ENCODE measurements at regions not wholly inside any gene's neighbourhood (a gene's known extent, or its start where the extent isn't known, plus 50 kb on each side); places are given as distances from the start of the nearest gene placed in this dataset.

- H3K4me3 Mint-ChIP-seq, result no peak overlapping the region
- no peak overlapping the region for H3K27ac Mint-ChIP-seq (ENCODE audit: low read depth)
- no peak for DNase-seq (ENCODE audit: low spot score in 2 of 2)
- H3K9me3 Mint-ChIP-seq, result no peaks in the 10 kb centered on the region
- peaks cover 3% of the 10 kb centered on the region for H3K36me3 Mint-ChIP-seq (ENCODE audit: insufficient read depth)
- H3K4me1 Mint-ChIP-seq, result no peaks in the 10 kb centered on the region
- H3K27me3 Mint-ChIP-seq, result peaks cover 17% of the 10 kb centered on the region
- no peak for ATAC-seq (replicated peaks; ENCODE audit: extremely low read depth, poor library complexity, severe bottlenecking)
These were observed 373.0 kb upstream of the PROK2 start for GRCh38 chr3:72157748-72158638.

DNA sequence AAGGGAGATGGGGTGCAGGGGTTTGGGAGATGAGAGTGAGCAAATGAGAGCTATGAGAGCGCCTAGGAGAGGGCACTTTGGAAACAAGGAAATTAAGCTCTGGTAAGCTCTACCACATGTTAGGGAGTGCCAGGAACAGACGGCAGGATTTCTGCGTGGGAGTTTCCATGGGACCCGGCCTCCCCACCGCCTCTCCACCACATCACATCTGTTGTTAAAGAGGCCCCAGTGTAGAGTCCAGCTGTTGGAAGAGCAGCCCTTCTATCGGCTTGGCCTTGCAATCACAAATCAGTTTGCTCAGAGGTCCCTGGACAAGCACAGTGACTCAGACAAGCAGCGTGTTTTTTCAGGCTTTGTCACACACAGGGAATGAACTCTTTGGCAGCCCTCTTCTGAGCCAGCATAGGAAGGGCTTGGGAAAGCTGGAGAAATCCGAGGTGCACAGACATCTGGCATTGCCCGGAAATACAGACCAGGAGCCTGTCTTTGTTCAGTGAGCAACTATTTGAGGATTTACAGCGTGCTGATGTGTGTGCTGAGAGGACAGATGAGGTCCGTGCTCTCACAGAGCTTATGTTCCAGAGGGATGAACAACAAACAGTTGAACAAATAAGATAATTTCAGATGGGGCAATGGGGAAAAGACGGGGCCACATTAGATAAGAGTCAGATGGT, 370.6 kb upstream of the PROK2 start:
- Mint-ChIP-seq H3K9me3 (no peaks in the 10 kb centered on the region), H3K27ac (ENCODE audit: low read depth) (no peak overlapping the region), H3K4me1 (no peaks in the 10 kb centered on the region), H3K36me3 (ENCODE audit: insufficient read depth) (peaks cover under 1% of the 10 kb centered on the region), H3K27me3 (no peaks in the 10 kb centered on the region), H3K4me3 (no peak overlapping the region)
- DNase-seq (ENCODE audit: low spot score in 2 of 2), result no peak
- ATAC-seq (replicated peaks; ENCODE audit: extremely low read depth, poor library complexity, severe bottlenecking), result no peak

- Mint-ChIP-seq H3K27me3 (no peaks in the 10 kb centered on the region), H3K36me3 (ENCODE audit: insufficient read depth) (no peaks in the 10 kb centered on the region), H3K4me1 (no peaks in the 10 kb centered on the region), H3K4me3 (no peak overlapping the region), H3K27ac (ENCODE audit: low read depth) (no peak overlapping the region), H3K9me3 (no peaks in the 10 kb centered on the region)
- DNase-seq (ENCODE audit: low spot score in 2 of 2) (no peak), ATAC-seq (replicated peaks; ENCODE audit: extremely low read depth, poor library complexity, severe bottlenecking) (no peak)
These were observed 369.7 kb upstream of the PROK2 start for GRCh38 chr3:72154391-72155335.

DNA sequence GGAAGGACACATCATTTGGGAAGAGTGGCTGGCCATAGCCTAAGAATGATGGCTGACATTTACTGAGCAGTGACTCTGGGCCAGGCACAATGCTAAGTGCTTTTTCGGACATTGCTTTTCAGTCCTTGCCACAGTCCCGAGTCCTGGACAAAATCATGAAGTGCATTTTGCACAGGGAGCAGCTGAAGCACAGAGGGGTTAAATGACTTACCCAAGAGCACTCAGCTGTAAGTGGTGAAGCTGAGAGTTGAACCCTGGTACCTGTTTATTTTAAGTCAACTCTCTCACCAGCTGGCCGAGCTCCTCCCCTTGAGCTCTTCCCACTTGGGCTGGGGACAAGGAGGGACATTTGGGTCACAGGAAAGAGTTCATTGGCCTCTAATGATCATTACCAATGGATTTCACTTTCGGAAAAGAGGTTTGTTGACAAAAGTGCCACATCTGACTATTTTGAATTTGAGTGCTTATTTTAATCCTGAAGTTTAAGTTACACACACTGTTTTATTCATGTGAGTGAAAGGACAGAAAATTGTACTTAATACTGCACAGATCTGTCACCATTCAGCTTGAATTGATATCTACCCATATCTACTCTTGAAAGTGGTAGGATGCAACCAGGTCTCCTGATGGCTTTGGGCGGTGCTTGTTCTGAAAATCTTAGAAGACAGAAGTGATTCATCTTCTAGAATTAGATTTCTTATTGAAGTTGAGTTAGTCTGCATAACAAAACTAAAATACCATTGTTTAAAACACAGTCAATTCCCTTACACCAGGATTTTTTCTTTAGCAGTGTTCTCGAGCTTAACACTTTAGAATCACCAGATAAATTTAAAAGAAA, 368.7 kb upstream of the PROK2 start:
- Mint-ChIP-seq H3K4me3 (no peak overlapping the region), H3K4me1 (no peaks in the 10 kb centered on the region), H3K9me3 (no peaks in the 10 kb centered on the region), H3K36me3 (ENCODE audit: insufficient read depth) (no peaks in the 10 kb centered on the region), H3K27me3 (no peaks in the 10 kb centered on the region), H3K27ac (ENCODE audit: low read depth) (no peak overlapping the region)
- no peak for DNase-seq (ENCODE audit: low spot score in 2 of 2)
- no peak for ATAC-seq (replicated peaks; ENCODE audit: extremely low read depth, poor library complexity, severe bottlenecking)

GRCh38 chr3:72152551-72153476, 367.9 kb upstream of the PROK2 start:
- Mint-ChIP-seq H3K36me3 (ENCODE audit: insufficient read depth) (no peaks in the 10 kb centered on the region), H3K4me3 (no peak overlapping the region), H3K27ac (ENCODE audit: low read depth) (no peak overlapping the region), H3K9me3 (no peaks in the 10 kb centered on the region), H3K4me1 (no peaks in the 10 kb centered on the region), H3K27me3 (no peaks in the 10 kb centered on the region)
- DNase-seq (ENCODE audit: low spot score in 2 of 2), result no peak
- ATAC-seq (replicated peaks; ENCODE audit: extremely low read depth, poor library complexity, severe bottlenecking), result no peak

DNA sequence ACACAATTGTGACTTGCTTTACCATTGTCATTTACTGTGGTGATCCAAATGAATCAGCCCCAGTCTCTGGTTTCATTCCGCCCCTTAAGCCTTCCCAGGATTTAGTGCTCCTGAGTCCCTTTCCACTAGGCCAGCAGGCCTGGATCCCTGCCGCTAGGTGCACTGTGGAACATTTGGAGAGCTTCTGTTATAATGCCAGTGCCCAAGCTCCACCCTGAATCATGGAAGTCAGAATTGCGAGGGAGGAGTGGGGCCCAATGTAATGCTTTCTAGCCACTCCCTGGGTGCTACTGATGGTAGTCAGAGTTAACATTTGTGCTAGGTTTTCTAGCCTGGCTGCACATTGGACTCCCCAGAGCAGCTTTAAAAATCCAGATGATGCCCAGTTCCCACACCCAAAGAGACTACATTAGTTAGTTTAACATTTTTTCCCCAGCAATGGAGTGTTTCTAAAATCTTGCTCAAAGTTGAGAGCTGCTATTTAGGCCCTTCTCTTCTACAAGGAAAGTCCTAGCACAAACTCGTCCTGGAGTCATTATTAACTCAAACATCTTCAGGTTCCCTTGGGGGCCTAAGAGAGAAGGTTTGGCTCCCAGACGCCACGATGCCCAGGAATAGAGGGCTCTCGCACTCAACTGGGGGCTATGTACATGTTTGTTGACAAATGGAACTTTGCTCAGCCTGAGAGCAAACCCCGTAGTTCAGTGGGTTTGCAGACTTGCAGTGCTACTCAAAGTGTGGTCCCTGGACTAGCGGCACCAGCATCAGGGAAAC, 366.7 kb upstream of the PROK2 start:
- no peaks in the 10 kb centered on the region for H3K36me3 Mint-ChIP-seq (ENCODE audit: insufficient read depth)
- H3K27ac Mint-ChIP-seq (ENCODE audit: low read depth), result no peak overlapping the region
- DNase-seq (ENCODE audit: low spot score in 2 of 2), result no peak
- H3K9me3 Mint-ChIP-seq, result no peaks in the 10 kb centered on the region
- no peak for ATAC-seq (replicated peaks; ENCODE audit: extremely low read depth, poor library complexity, severe bottlenecking)
- H3K4me3 Mint-ChIP-seq, result no peak overlapping the region
- no peaks in the 10 kb centered on the region for H3K4me1 Mint-ChIP-seq
- peaks cover under 1% of the 10 kb centered on the region for H3K27me3 Mint-ChIP-seq

- peaks cover 8% of the 10 kb centered on the region for H3K27me3 Mint-ChIP-seq
- H3K4me1 Mint-ChIP-seq, result no peaks in the 10 kb centered on the region
- no peak overlapping the region for H3K4me3 Mint-ChIP-seq
- DNase-seq (ENCODE audit: low spot score in 2 of 2), result no peak
- H3K27ac Mint-ChIP-seq (ENCODE audit: low read depth), result no peak overlapping the region
- no peaks in the 10 kb centered on the region for H3K36me3 Mint-ChIP-seq (ENCODE audit: insufficient read depth)
- H3K9me3 Mint-ChIP-seq, result no peaks in the 10 kb centered on the region
- no peak for ATAC-seq (replicated peaks; ENCODE audit: extremely low read depth, poor library complexity, severe bottlenecking)
These were observed 365.9 kb upstream of the PROK2 start for GRCh38 chr3:72150634-72151412.

DNA sequence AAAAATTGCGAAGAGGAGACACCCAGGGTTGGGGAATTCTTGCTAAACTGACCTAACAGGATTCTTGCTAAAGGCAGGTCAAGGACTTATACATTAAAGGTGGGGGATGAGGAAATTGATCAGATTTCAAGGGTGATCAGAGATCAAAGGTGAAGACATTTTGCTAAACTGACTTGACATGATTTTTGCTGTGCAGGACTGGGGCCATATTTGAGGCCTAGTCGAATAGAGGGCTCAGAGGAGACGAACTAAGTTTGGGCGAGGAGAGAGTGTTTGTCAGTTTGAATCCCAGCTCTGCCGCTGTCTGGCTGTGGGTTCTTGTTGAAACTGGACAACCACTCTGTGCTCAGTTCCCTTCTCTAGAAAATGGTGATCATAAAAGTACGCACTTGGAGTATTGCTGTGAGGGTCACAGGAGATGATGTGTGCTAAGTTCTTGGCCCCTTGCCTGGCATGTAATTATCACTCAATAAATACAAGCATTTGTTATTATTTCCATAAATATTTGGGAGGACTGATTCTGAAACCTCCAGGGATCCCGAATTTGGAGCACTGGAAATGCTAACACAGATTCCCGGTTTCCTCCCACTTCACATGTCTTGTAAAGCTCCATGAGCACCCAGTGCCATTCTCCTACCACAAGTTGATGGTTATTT, 364.8 kb upstream of the PROK2 start:
- no peak for ATAC-seq (replicated peaks; ENCODE audit: extremely low read depth, poor library complexity, severe bottlenecking)
- H3K36me3 Mint-ChIP-seq (ENCODE audit: insufficient read depth), result no peaks in the 10 kb centered on the region
- H3K27ac Mint-ChIP-seq (ENCODE audit: low read depth), result no peak overlapping the region
- H3K9me3 Mint-ChIP-seq, result no peaks in the 10 kb centered on the region
- H3K27me3 Mint-ChIP-seq, result peaks cover 19% of the 10 kb centered on the region
- H3K4me3 Mint-ChIP-seq, result no peak overlapping the region
- DNase-seq (ENCODE audit: low spot score in 2 of 2), result no peak
- H3K4me1 Mint-ChIP-seq, result no peaks in the 10 kb centered on the region

DNA sequence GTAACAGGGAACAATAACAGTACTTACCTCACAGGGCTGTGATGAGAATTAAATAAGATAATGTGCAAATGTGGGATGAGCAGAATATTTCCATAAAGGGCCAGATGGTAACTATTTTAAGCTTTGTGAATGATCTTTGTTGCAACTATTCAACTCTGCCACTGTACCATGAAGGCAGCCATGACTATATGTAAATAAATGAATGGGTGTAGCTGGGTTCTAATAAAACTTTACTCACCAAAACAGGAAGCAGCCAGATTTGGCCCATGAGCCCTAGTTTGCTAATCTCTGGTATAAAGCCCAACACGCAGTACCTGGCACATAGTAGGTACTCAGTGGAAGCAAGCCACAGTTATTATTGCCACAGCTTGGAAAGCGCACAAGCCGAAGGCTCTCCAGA, 362.7 kb upstream of the PROK2 start:
- H3K9me3 Mint-ChIP-seq, result no peaks in the 10 kb centered on the region
- no peak overlapping the region for H3K27ac Mint-ChIP-seq (ENCODE audit: low read depth)
- H3K4me1 Mint-ChIP-seq, result no peaks in the 10 kb centered on the region
- H3K27me3 Mint-ChIP-seq, result peaks cover 27% of the 10 kb centered on the region
- ATAC-seq (replicated peaks; ENCODE audit: extremely low read depth, poor library complexity, severe bottlenecking) (no peak), DNase-seq (ENCODE audit: low spot score in 2 of 2) (no peak)
- no peaks in the 10 kb centered on the region for H3K36me3 Mint-ChIP-seq (ENCODE audit: insufficient read depth)
- no peak overlapping the region for H3K4me3 Mint-ChIP-seq

Measured in central memory CD8-positive, alpha-beta T cell (primary cell).